GM12872 (cell line): ENCODE measurements at regions not wholly inside any gene's neighbourhood (a gene's known extent, or its start where the extent isn't known, plus 50 kb on each side); places are given as distances from the start of the nearest gene placed in this dataset.

ENCODE experiments used
- TF ChIP-seq, protein P1 (sequence below): IDR thresholded peaks from 3 replicates; pipeline ENCODE4 v1.5.1; 2011; ENCODE audit warnings: low read depth, mild to moderate bottlenecking, low read length, moderate library complexity; ENCODE audit not compliant: insufficient read depth

DNA sequence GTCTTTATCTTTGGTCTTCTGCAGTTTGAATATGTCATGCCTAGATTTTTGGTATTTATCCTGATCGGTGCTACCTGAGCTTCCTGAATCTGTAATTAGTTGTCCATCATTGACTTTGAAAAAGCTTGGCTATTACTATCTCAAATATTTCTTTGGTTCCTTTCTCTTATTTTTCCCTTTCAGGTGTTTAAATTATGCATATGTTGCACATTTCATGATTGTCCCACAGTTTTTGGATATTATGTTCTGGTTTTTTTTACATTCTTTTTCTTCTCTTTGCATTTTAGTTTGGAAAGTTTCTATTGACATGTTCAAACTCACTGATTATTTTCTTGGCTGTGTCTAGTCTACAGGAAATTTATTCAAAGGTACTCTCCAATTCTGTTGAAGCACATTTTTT lies 840.3 kb upstream of the LRRC4C start:
- TF ChIP-seq, protein P1, sequence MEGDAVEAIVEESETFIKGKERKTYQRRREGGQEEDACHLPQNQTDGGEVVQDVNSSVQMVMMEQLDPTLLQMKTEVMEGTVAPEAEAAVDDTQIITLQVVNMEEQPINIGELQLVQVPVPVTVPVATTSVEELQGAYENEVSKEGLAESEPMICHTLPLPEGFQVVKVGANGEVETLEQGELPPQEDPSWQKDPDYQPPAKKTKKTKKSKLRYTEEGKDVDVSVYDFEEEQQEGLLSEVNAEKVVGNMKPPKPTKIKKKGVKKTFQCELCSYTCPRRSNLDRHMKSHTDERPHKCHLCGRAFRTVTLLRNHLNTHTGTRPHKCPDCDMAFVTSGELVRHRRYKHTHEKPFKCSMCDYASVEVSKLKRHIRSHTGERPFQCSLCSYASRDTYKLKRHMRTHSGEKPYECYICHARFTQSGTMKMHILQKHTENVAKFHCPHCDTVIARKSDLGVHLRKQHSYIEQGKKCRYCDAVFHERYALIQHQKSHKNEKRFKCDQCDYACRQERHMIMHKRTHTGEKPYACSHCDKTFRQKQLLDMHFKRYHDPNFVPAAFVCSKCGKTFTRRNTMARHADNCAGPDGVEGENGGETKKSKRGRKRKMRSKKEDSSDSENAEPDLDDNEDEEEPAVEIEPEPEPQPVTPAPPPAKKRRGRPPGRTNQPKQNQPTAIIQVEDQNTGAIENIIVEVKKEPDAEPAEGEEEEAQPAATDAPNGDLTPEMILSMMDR, result no peak

DNA sequence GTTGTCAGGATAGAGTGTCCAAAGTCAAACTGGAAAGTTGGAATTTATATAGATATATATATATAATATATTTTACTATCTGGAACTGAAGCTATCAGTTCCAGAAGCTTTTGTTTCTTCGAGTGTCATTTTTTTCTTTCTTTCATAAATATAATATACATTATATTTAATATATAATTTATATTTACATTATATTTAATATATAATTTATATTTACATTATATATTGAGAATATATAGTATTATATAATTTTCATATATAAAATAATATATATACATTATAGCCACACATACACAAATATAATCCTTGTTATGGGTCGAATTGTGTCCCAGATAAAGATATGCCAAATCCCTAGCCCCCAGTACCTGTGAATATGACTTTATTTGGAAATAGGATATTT lies 842.3 kb upstream of the LRRC4C start:
- TF ChIP-seq, protein P1, result no peak

DNA sequence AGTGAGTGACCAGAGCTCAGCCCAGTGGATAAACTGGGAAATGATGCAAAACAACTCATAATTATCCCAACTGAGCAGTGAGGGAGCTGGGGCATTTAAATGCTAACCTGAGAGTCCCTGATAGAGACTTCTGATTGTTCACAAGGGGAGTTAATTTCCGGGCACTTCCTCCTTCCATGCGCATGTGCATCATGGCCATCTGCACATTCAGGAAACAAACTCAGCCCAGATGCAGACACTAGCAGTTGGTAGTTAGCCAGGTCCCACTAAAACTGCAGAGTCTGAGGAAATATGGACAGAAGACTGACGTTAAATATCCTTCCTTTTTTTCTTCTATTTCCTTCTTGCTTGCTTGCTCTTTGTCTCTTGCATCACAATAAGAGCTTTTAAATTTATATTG lies 852.1 kb upstream of the LRRC4C start:
- TF ChIP-seq, protein P1, result no peak

DNA sequence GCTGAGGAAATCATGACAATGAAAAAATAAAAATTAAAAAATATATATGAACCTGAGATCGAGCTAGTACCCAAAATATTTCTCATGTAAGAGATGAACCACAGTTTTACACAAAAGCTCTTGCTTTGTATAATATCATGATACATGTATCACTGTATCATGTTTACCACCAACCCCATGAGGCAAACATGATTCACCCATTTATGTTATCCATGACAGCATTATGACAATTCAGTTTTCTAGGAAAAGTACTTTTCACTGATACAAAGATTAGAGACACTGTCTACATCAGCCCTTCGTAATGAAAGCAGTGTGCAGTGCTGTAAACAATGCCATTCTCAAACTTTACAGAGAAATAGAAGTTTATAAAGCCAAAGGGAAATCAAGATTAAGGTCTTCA lies 852.5 kb upstream of the LRRC4C start:
- TF ChIP-seq, protein P1, result no peak

DNA sequence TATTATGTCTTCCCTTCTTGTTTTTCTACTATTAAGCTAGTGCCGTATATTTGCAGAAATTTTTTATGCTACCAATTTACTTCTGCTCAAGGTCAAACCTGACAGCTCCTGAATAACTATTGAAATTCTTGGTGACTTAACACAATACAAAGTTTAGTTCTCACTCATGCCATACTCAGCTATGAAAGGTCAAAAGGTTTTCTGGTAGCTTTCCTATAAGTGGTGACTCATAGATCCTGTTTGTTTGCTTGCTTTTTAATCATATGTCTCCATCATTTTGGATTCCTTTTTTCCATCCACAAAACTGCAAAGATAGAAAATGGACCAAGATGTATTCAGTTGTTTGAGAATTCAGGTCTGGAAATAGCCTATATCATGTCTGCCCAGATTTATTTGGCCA lies 855.8 kb upstream of the LRRC4C start:
- TF ChIP-seq, protein P1, result no peak

DNA sequence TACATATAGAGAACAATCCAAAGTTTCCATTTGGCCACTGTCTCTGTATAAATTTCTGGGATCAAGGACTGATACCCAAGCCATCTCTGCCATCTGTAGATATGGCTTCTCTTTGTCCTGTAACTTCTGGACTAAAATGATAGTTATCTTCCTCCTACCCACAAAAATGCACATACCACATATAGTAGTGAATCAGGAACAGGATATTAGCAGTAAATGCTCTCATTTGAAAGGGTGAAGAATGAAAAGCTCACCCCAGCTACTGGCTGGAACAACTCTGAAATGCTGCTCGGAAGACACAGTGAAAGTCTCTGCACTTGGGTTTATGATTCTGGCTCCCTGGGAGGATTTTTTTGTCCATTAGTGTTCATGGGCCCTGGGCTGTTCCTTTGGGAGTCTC lies 856.4 kb upstream of the LRRC4C start:
- TF ChIP-seq, protein P1, result no peak

DNA sequence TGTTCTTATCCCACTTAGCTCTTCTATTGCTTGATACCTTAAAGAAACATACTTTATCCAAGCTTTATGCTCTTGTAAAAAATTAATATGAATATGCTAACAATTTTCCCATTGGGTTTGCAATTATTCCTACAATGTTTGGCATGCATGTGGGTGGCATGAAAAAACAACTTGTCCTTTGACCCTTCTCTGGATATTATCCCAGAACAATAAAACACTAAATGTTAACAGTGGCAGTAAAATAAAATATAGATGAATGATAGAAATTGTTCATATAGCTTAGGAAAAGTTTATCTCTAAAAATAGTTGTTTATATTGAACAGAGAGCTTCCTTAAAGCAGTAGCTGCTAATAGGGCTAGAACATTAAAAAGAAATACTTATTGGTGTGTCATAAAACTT lies 860.5 kb upstream of the LRRC4C start:
- TF ChIP-seq, protein P1, result no peak
